ENCODE measurements at regions not wholly inside any gene's neighbourhood (a gene's known extent, or its start where the extent isn't known, plus 50 kb on each side); places are given as distances from the start of the nearest gene placed in this dataset.

DNA sequence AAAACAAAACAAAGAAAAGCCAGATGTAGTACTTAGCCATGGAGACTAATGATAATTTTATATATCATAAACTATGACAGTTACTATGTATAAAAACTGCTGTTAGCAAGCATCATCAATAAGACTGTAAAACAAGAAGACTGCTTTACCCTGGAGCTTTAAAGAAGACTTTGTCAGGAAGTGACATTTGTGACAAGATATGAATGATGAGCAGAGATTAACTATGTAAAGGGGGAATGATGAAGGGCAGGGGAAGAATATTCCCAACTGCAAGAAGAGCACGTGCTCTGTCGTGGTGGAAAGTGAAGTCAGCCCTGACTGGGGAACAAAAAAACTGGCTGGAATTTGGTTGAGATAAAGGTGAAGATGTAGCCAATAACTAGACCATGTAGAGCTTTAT lies 617.1 kb upstream of the AMOT start:
- TF ChIP-seq, protein P1, sequence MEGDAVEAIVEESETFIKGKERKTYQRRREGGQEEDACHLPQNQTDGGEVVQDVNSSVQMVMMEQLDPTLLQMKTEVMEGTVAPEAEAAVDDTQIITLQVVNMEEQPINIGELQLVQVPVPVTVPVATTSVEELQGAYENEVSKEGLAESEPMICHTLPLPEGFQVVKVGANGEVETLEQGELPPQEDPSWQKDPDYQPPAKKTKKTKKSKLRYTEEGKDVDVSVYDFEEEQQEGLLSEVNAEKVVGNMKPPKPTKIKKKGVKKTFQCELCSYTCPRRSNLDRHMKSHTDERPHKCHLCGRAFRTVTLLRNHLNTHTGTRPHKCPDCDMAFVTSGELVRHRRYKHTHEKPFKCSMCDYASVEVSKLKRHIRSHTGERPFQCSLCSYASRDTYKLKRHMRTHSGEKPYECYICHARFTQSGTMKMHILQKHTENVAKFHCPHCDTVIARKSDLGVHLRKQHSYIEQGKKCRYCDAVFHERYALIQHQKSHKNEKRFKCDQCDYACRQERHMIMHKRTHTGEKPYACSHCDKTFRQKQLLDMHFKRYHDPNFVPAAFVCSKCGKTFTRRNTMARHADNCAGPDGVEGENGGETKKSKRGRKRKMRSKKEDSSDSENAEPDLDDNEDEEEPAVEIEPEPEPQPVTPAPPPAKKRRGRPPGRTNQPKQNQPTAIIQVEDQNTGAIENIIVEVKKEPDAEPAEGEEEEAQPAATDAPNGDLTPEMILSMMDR (IDR thresholded peaks at IDR 0.05) = no peak
- TF ChIP-seq POLR2A (IDR thresholded peaks at IDR 0.05) (no peak), EP300 (IDR thresholded peaks at IDR 0.05) (no peak)
- H3K9me3 ChIP-seq = no peaks in the 10 kb centered on the region
- no peaks in the 10 kb centered on the region for H3K36me3 ChIP-seq
- no peak for DNase-seq (ENCODE audit: low spot score in 2 of 2)
- H3K27me3 ChIP-seq = no peaks in the 10 kb centered on the region
- H3K4me1 ChIP-seq = no peaks in the 10 kb centered on the region
- no peak overlapping the region for H3K27ac ChIP-seq
- 58 to 63% methylated on average over 2 of the region's 2 CpGs for WGBS, 2 donors
- no peak overlapping the region for H3K4me3 ChIP-seq

DNA sequence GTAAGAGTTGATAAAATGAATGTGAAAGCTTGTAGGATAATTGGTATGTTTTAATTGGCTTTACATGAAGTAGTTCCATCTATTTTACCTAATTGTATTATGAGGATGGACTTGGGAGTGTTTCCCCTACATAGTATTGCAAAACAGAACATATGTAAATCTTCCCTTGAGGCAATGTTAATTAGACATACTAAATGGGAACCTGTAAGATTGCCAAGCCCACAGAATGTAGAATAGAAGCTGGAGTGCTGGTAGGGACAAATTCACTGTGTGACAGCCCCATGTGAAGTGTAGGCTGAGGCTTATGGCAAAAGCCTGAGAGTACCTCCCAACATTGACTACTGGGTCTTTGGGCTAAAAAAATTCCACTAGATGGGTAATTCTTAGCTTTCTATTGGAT lies 615.0 kb upstream of the AMOT start:
- no peaks in the 10 kb centered on the region for H3K36me3 ChIP-seq
- H3K27me3 ChIP-seq = no peaks in the 10 kb centered on the region
- no peak for DNase-seq (ENCODE audit: low spot score in 2 of 2)
- H3K9me3 ChIP-seq = no peaks in the 10 kb centered on the region
- no peaks in the 10 kb centered on the region for H3K4me1 ChIP-seq
- no peak overlapping the region for H3K4me3 ChIP-seq
- H3K27ac ChIP-seq = no peak overlapping the region
- TF ChIP-seq POLR2A (IDR thresholded peaks at IDR 0.05) = no peak
- no peak for TF ChIP-seq EP300 (IDR thresholded peaks at IDR 0.05)
- TF ChIP-seq, protein P1 (IDR thresholded peaks at IDR 0.05) = no peak

DNA sequence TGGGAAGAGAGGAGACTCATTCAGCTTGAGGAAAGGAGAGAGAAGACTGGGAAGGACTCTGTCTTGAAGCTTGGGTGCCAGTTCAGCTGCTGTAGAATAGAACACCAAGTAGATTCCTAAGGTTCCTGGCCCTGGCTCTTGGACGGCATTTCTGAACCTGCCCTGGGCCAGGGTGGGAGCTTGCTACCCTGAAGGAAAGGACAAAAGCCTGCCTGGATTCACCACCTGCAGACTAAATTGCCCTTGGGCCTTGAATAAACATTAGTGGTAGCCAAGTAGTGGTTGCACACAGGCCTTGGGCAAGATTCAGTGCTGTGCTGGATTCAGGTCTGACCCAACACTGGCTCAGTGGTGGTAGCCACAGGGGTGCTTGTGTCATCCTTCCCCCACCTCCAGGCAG lies 588.4 kb upstream of the AMOT start:
- TF ChIP-seq POLR2A (IDR thresholded peaks at IDR 0.05) (no peak), EP300 (IDR thresholded peaks at IDR 0.05) (no peak)
- TF ChIP-seq, protein P1 (IDR thresholded peaks at IDR 0.05) = no peak
- WGBS, 2 donors = 83% methylated on average over 1 of the region's 1 CpG; no CpG with 5 or more reads in 1 of the 2 donors
- Histone ChIP-seq H3K27me3 (no peaks in the 10 kb centered on the region), H3K9me3 (no peaks in the 10 kb centered on the region), H3K27ac (no peak overlapping the region), H3K4me3 (no peak overlapping the region), H3K4me1 (no peaks in the 10 kb centered on the region), H3K36me3 (no peaks in the 10 kb centered on the region)
- DNase-seq (ENCODE audit: low spot score in 2 of 2) = no peak

DNA sequence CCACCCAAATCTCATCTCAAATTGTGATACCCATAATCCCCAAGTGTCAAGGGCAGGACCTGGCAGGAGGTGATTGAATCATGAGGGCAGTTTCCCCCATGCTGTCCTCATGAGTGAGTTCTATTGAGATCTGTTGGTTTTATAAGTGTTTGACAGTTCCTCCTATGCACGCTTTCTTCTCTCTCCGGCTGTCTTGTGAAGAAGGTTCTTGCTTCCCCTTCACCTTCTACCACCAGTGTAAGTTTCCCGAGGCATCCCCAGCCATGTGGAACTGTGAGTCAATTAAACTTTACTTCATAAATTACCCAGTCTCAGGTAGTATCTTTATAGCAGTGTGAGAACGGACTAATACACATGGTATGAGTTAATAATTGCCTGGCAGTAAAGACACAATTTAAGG lies 581.7 kb upstream of the AMOT start:
- WGBS, 2 donors = 74 to 86% methylated on average over 4 of the region's 4 CpGs
- Histone ChIP-seq H3K27ac (no peak overlapping the region), H3K36me3 (no peaks in the 10 kb centered on the region), H3K4me1 (no peaks in the 10 kb centered on the region), H3K9me3 (no peaks in the 10 kb centered on the region), H3K4me3 (no peak overlapping the region), H3K27me3 (no peaks in the 10 kb centered on the region)
- no peak for DNase-seq (ENCODE audit: low spot score in 2 of 2)
- TF ChIP-seq EP300 (IDR thresholded peaks at IDR 0.05) = no peak
- no peak for TF ChIP-seq POLR2A (IDR thresholded peaks at IDR 0.05)
- TF ChIP-seq, protein P1 (IDR thresholded peaks at IDR 0.05) = no peak

DNA sequence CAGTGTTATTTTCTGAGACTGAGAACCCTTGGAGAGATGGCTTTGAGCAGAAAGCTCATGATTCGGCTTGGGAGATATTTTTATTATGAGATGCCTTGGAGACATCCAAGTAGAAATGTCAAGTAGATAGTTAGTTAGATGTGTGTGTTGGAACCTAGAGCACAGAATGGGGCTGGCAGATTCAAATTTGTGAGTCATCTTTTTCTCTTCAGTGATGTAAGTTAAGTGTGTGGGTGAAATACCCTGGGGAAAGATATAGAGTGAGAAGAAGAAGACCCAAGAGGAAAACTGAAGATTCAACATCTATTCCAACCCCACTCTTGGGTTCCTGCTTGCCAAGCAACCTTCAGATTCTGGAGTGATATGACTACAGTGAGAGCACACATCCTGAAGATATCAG lies 580.8 kb upstream of the AMOT start:
- no peak for DNase-seq (ENCODE audit: low spot score in 2 of 2)
- no peaks in the 10 kb centered on the region for H3K4me1 ChIP-seq
- H3K36me3 ChIP-seq = no peaks in the 10 kb centered on the region
- H3K4me3 ChIP-seq = no peak overlapping the region
- TF ChIP-seq, protein P1 (IDR thresholded peaks at IDR 0.05) = no peak
- no peak for TF ChIP-seq EP300 (IDR thresholded peaks at IDR 0.05)
- no peak for TF ChIP-seq POLR2A (IDR thresholded peaks at IDR 0.05)
- H3K9me3 ChIP-seq = no peaks in the 10 kb centered on the region
- WGBS, 2 donors = 38 to 56% methylated on average over 1 of the region's 1 CpG
- H3K27ac ChIP-seq = no peak overlapping the region
- no peaks in the 10 kb centered on the region for H3K27me3 ChIP-seq

All from tibial nerve (tissue), 4 donors.